Activated gamma-delta T cell treated with anti-CD3 and anti-CD28 coated beads, Interleukin-2, amount 50 U/mL, for 16 hours (primary cell): ENCODE measurements at regions not wholly inside any gene's neighbourhood (a gene's known extent, or its start where the extent isn't known, plus 50 kb on each side); places are given as distances from the start of the nearest gene placed in this dataset.

Source experiments
- DNase-seq: peaks from one replicate; pipeline ENCODE4 v3.0.0-alpha.2; 2020; ENCODE audit warnings: low read depth

GRCh38 chr1:88221411-88221810 lies 462.7 kb upstream of the PKN2 start:
- no peak for DNase-seq

GRCh38 chr1:88224906-88225305 lies 459.2 kb upstream of the PKN2 start:
- no peak for DNase-seq

DNA sequence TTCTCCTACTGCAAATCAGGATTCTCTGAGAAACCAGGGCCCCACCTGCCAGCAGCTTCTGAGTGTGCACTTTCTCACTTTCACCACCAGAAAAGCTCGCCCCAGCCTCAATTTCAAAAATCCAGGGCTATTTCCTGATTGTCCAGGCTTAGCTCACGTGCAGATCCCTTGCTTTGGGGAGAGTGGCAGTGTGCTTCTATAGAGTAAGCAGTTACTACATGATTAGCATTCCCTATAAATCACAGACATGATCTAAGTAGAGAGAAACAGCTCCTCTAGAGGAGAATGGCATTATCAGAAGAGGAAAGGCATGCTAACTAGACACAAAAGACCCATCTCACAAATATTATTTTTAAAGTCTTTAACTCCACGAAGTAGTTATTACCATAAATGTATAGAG lies 456.0 kb upstream of the PKN2 start:
- DNase-seq: no peak

- DNase-seq: no peak
Measured at GRCh38 chr1:88230126-88230525, 453.9 kb upstream of the PKN2 start.

DNA sequence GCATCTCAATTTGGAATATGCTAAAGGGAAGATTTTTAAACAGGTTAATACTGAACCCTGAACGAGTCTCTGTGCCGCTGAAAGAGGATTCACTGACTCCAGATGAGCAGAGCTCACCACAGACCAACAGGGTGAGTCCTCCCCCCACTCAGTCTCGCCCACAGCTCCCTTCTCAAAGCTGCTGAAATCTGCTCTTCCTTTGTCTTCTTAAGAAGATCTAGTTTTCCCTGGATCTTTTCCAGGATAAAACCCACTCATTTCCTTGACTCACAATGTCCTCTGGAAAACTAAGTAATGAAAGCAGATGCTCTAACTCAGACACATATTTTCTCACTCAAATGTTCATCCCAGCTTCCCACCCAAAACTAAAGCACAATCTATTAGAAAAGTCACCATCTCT lies 447.0 kb upstream of the PKN2 start:
- DNase-seq: no peak

- no peak for DNase-seq
Measured at GRCh38 chr1:88239205-88239604, 444.9 kb upstream of the PKN2 start.

GRCh38 chr1:88247666-88248065 lies 436.4 kb upstream of the PKN2 start:
- no peak for DNase-seq

- DNase-seq: no peak
Measured at GRCh38 chr1:88250915-88251314, 433.2 kb upstream of the PKN2 start.

DNA sequence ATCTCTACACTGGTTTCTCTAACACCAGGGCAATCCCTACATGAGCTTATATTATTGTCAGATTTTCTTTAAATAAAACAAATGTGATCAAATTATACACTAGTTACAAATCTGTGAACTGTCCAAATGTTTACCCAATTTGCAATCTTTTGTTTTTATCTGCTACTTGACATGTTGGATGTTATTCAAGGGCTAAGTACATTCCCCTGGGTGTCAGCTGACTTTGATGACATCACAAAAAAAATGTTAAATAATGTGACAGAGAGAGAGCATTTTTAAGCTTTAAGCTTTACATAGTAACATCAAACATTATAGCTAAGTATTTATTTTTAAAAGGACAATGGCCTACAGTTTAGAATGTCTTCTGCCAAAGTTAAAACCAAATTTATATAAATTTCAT lies 431.3 kb upstream of the PKN2 start:
- DNase-seq: no peak

DNA sequence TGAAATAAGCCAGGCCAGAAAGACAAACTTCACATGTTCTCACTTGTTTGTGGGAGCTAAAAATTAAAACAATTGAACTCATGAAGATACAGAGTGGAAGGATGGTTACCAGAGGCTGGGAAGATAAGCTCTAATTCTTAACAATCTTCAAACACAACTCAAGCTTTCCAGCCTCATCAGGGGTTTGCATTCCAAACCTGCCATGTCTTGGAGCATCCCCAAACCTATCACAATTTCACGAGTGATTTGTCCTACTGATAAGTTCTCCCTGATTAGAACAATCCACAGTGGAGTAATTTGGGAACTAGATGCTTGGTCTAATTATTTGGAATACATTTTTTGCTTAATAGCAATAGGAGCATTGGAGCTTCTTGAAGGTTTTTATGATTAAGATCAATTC lies 418.5 kb upstream of the PKN2 start:
- no peak for DNase-seq

DNA sequence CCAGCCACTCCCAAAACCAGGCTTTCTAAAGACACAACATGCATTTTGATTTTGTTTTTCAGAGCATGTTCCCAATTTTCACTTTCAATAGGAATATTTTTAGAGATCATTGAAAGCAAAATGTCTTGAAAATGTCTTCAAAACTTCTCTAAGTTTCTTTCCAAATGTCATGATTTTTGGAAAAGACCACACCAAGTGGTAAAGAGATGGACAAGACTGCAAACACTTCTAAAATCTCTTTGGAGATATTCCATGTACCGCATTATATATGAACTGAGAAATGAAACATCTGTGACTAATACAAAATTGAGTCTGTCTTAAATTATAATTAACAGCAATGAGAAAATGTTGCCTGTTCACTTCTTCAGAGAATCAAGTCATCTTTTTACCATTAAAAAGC lies 418.0 kb upstream of the PKN2 start:
- no peak for DNase-seq

GRCh38 chr1:88272216-88272615 lies 411.9 kb upstream of the PKN2 start:
- no peak for DNase-seq

GRCh38 chr1:88274431-88274830 lies 409.6 kb upstream of the PKN2 start:
- DNase-seq: no peak

DNA sequence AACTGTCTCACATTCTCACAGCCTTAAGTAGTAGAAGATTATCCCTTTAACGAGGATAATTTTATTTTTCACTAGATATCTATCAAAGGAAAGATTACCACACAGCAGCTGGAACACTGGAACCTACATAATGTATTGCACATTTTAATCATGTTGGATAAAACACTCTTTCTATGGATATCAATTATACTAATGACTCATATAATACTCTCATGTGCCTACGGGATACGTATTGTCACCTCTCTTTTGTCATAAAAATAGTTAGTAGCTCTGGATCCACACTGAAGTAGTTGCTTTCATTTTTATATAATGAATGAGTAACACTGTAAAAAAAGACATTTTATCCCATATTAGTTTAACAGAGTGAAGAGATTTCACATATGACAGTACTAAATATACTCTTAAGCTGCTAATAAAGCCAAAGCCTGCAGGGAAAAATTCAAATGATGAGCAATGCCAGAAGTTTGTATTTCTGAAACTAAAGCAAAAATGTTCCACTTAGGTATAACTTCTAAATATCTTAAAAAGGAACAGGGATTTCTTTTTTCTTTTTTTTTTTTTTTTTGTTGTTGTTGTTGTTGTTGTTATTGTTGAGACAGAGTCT lies 408.7 kb upstream of the PKN2 start:
- no peak for DNase-seq

GRCh38 chr1:88276163-88276562 lies 407.9 kb upstream of the PKN2 start:
- DNase-seq: no peak

GRCh38 chr1:88284066-88284465 lies 400.0 kb upstream of the PKN2 start:
- no peak for DNase-seq

GRCh38 chr1:88284666-88285366 lies 399.3 kb upstream of the PKN2 start:
- DNase-seq: no peak

- DNase-seq: no peak
Measured at GRCh38 chr1:88286716-88287115, 397.4 kb upstream of the PKN2 start.

DNA sequence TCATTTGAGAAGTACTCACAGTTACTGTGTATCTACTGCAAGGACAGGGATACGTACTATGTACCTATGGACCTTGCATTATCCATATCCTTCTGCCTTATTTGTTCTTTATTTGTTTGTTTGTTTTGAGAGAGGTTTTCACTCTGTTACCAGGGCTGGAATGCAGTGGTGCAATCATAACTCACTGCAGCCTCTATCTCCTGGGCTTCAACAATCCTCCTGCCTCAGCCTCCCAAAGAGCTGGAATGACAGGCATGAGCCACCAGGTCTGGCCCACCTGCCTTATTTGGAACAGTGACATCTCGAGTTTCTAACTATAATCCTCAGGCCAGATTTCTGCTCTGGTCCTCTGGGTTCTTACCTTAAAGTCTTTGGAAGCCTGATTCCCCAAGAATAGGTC lies 395.5 kb upstream of the PKN2 start:
- no peak for DNase-seq

DNA sequence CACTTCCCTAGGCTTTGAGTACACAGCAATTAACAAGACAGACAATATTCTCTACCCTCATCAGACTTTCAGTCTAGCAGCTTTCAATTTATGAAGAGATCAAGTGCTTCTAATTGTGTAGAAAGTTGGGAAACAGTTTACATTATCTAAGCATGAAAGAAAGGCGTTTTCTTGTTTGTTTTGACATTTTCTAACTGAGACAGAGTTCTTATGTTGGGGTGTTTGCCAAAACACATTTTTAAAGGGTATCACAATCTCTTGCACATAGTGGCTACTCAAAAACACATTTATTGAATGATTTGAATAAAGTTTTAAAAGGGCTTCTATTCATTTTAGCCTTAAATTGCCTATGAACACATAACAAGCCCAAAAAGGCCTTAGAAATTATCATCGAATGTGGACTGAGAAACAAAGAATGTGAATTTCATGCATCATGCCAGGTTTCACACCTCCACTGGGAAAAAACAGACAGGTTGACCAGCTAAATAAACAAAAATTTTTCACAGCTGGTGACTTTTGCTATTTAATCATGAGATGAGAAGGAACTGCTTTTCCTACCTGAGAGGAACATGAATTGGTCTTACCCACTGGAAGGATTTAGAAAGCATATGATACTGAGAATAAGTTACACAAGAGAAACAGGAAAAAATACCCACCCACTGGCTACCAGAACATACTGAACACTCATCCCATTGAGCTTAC lies 394.5 kb upstream of the PKN2 start:
- DNase-seq: no peak

- DNase-seq: no peak
Measured at GRCh38 chr1:88291611-88292354, 392.3 kb upstream of the PKN2 start.

DNA sequence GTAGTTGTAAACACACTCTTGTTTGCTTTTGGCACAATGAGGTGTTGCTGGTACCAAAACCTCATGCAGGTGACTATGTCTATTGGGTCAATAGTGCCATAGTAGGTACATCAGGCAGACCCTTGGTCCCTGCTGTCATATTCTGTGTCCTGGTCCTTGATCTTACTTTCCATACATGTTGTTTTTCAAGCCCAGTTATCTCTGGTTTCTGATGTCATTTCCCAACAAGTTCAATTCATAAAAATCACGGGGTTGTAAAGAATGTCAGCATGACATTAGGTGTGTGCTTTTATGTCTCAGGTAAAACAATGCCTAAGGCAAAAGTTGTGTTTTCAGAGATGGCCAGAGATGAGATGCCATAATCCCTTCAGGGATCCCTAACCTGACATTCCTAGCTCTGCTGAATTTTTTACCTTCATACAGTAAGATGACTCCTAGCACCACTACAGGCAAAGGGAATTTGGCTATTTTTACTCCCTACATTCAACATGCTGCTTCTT lies 390.3 kb upstream of the PKN2 start:
- DNase-seq: no peak

GRCh38 chr1:88296227-88296626 lies 387.8 kb upstream of the PKN2 start:
- DNase-seq: no peak
